ENCODE measurements at regions not wholly inside any gene's neighbourhood (a gene's known extent, or its start where the extent isn't known, plus 50 kb on each side); places are given as distances from the start of the nearest gene placed in this dataset.

GRCh38 chr5:167561796-167562195, 729.6 kb upstream of the WWC1 start:
- no peak for TF ChIP-seq POLR2A (IDR thresholded peaks at IDR 0.05)
- TF ChIP-seq, protein P1, sequence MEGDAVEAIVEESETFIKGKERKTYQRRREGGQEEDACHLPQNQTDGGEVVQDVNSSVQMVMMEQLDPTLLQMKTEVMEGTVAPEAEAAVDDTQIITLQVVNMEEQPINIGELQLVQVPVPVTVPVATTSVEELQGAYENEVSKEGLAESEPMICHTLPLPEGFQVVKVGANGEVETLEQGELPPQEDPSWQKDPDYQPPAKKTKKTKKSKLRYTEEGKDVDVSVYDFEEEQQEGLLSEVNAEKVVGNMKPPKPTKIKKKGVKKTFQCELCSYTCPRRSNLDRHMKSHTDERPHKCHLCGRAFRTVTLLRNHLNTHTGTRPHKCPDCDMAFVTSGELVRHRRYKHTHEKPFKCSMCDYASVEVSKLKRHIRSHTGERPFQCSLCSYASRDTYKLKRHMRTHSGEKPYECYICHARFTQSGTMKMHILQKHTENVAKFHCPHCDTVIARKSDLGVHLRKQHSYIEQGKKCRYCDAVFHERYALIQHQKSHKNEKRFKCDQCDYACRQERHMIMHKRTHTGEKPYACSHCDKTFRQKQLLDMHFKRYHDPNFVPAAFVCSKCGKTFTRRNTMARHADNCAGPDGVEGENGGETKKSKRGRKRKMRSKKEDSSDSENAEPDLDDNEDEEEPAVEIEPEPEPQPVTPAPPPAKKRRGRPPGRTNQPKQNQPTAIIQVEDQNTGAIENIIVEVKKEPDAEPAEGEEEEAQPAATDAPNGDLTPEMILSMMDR (IDR thresholded peaks at IDR 0.05): no peak

Measured in thyroid gland (tissue), 4 donors.